PC-3 (cell line): ENCODE measurements at regions not wholly inside any gene's neighbourhood (a gene's known extent, or its start where the extent isn't known, plus 50 kb on each side); places are given as distances from the start of the nearest gene placed in this dataset.

Experiments used
- EZH2 ChIP-seq: fragments of 300-600 bp; sonication (generic); IDR thresholded peaks from one replicate; pipeline ENCODE4 v1.6.1; 2017; ENCODE audit warnings: antibody characterized with exemption, mild to moderate bottlenecking, low read length; ENCODE audit not compliant: unreplicated experiment
- EZH2phosphoT487 ChIP-seq: fragments of 300-600 bp; sonication (generic); IDR thresholded peaks from 2 replicates; pipeline ENCODE4 v1.6.1; 2018; ENCODE audit warnings: mild to moderate bottlenecking, antibody characterized with exemption, low read length, borderline replicate concordance
- TF ChIP-seq, protein P1 (sequence below): fragments of 300-600 bp; sonication (generic); conservative IDR thresholded peaks from 2 replicates; pipeline ENCODE4 v1.5.1; 2017; ENCODE audit warnings: antibody characterized with exemption, low read depth, mild to moderate bottlenecking, low read length

DNA sequence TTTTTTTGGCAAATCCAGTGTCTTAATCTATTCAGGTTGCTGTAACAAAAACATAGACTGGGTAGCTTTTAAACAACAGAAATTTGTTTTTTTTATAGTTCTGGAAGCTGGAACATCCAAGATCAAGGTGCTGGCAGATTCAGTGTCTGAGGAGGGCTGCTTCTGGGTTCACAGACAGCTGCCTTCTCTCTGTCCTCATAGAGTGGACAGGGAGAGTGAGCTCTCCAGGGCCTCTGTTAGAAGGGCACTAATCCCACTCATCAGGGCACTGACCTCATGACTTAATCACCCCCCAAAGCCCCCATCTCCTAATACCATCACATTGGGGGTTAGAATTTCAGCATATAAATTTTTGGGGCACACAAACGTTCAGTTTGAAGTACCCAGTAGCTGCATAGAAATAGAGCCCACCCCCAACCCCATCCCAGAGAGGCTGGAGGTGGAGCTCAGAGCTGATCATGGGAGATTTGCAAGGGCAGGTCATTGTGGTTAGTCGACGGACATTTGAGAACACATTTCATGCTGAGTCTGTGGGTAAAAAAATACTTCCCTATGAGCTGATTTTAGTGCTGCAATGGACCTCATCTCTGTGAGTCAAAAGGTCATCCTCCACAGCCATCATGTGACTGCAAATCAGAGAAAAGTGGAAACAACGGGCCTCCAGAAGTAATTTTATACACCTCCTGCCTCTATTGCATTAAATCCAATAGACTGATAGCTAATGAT lies 203.1 kb upstream of the CADM1 start:
- TF ChIP-seq, protein P1, sequence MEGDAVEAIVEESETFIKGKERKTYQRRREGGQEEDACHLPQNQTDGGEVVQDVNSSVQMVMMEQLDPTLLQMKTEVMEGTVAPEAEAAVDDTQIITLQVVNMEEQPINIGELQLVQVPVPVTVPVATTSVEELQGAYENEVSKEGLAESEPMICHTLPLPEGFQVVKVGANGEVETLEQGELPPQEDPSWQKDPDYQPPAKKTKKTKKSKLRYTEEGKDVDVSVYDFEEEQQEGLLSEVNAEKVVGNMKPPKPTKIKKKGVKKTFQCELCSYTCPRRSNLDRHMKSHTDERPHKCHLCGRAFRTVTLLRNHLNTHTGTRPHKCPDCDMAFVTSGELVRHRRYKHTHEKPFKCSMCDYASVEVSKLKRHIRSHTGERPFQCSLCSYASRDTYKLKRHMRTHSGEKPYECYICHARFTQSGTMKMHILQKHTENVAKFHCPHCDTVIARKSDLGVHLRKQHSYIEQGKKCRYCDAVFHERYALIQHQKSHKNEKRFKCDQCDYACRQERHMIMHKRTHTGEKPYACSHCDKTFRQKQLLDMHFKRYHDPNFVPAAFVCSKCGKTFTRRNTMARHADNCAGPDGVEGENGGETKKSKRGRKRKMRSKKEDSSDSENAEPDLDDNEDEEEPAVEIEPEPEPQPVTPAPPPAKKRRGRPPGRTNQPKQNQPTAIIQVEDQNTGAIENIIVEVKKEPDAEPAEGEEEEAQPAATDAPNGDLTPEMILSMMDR: no peak
- TF ChIP-seq EZH2 (no peak), EZH2phosphoT487 (no peak)
